Endothelial cell (in vitro differentiated cells): ENCODE measurements at regions not wholly inside any gene's neighbourhood (a gene's known extent, or its start where the extent isn't known, plus 50 kb on each side); places are given as distances from the start of the nearest gene placed in this dataset.

Experiments used
- DNase-seq: peaks from one replicate; pipeline ENCODE4 v3.0.0; 2021; ENCODE audit warnings: low spot score
- H3K27ac Mint-ChIP-seq: one replicate; pipeline ENCODE4 v1.8.0; 2021; ENCODE audit warnings: mixed read lengths, inconsistent platforms; ENCODE audit not compliant: unreplicated experiment
- H3K27me3 Mint-ChIP-seq: one replicate; pipeline ENCODE4 v1.8.0; 2021; ENCODE audit warnings: mild to moderate bottlenecking, moderate library complexity, mixed read lengths, inconsistent platforms; ENCODE audit not compliant: unreplicated experiment
- H3K36me3 Mint-ChIP-seq: one replicate; pipeline ENCODE4 v1.8.0; 2021; ENCODE audit warnings: mild to moderate bottlenecking, low read depth, mixed read lengths, inconsistent platforms; ENCODE audit not compliant: unreplicated experiment
- H3K4me1 Mint-ChIP-seq: one replicate; pipeline ENCODE4 v1.8.0; 2021; ENCODE audit warnings: mild to moderate bottlenecking, mixed read lengths, inconsistent platforms; ENCODE audit not compliant: unreplicated experiment
- H3K4me3 Mint-ChIP-seq: one replicate; pipeline ENCODE4 v1.8.0; 2021; ENCODE audit warnings: mild to moderate bottlenecking, mixed read lengths, inconsistent platforms; ENCODE audit not compliant: unreplicated experiment
- H3K9me3 Mint-ChIP-seq: one replicate; pipeline ENCODE4 v1.8.0; 2021; ENCODE audit warnings: mixed read lengths, inconsistent platforms; ENCODE audit not compliant: unreplicated experiment
- CTCF ChIP-seq: fragments of 200-600 bp; sonication (generic); IDR thresholded peaks from one replicate; pipeline ENCODE4 v1.5.0; 2021; ENCODE audit warnings: antibody characterized with exemption; ENCODE audit not compliant: unreplicated experiment

GRCh38 chr5:85263125-85263524 lies 878.4 kb upstream of the EDIL3 start:
- H3K4me3 Mint-ChIP-seq, result no peak overlapping the region
- no peaks in the 10 kb centered on the region for H3K9me3 Mint-ChIP-seq
- no peaks in the 10 kb centered on the region for H3K36me3 Mint-ChIP-seq
- H3K27ac Mint-ChIP-seq, result no peak overlapping the region
- TF ChIP-seq CTCF, result no peak
- no peaks in the 10 kb centered on the region for H3K4me1 Mint-ChIP-seq
- no peaks in the 10 kb centered on the region for H3K27me3 Mint-ChIP-seq
- no peak for DNase-seq

- no peaks in the 10 kb centered on the region for H3K27me3 Mint-ChIP-seq
- H3K9me3 Mint-ChIP-seq, result no peaks in the 10 kb centered on the region
- no peak overlapping the region for H3K27ac Mint-ChIP-seq
- DNase-seq, result no peak
- TF ChIP-seq CTCF, result no peak
- no peak overlapping the region for H3K4me3 Mint-ChIP-seq
- H3K36me3 Mint-ChIP-seq, result no peaks in the 10 kb centered on the region
- H3K4me1 Mint-ChIP-seq, result no peaks in the 10 kb centered on the region
Measured at GRCh38 chr5:85266692-85267091, 882.0 kb upstream of the EDIL3 start.

GRCh38 chr5:85268194-85268593 lies 883.5 kb upstream of the EDIL3 start:
- H3K27ac Mint-ChIP-seq, result no peak overlapping the region
- no peak overlapping the region for H3K4me3 Mint-ChIP-seq
- no peak for DNase-seq
- no peaks in the 10 kb centered on the region for H3K4me1 Mint-ChIP-seq
- no peaks in the 10 kb centered on the region for H3K9me3 Mint-ChIP-seq
- no peaks in the 10 kb centered on the region for H3K27me3 Mint-ChIP-seq
- no peaks in the 10 kb centered on the region for H3K36me3 Mint-ChIP-seq
- no peak for TF ChIP-seq CTCF

GRCh38 chr5:85278193-85278592 lies 893.5 kb upstream of the EDIL3 start:
- Mint-ChIP-seq H3K9me3 (no peaks in the 10 kb centered on the region), H3K36me3 (no peaks in the 10 kb centered on the region), H3K4me3 (no peak overlapping the region), H3K4me1 (peaks cover 2% of the 10 kb centered on the region), H3K27me3 (no peaks in the 10 kb centered on the region), H3K27ac (no peak overlapping the region)
- TF ChIP-seq CTCF, result no peak
- DNase-seq, result no peak

GRCh38 chr5:85288914-85289313 lies 904.2 kb upstream of the EDIL3 start:
- TF ChIP-seq CTCF, result no peak
- H3K9me3 Mint-ChIP-seq, result no peaks in the 10 kb centered on the region
- H3K36me3 Mint-ChIP-seq, result no peaks in the 10 kb centered on the region
- no peak overlapping the region for H3K27ac Mint-ChIP-seq
- H3K27me3 Mint-ChIP-seq, result no peaks in the 10 kb centered on the region
- DNase-seq, result no peak
- H3K4me1 Mint-ChIP-seq, result no peaks in the 10 kb centered on the region
- H3K4me3 Mint-ChIP-seq, result no peak overlapping the region
